HCT116 (cell line): ENCODE measurements at regions not wholly inside any gene's neighbourhood (a gene's known extent, or its start where the extent isn't known, plus 50 kb on each side); places are given as distances from the start of the nearest gene placed in this dataset.

Experiments
- CEBPB ChIP-seq: IDR thresholded peaks from 2 replicates; pipeline ENCODE4 v1.6.1; 2012; ENCODE audit warnings: low read depth
- CTCF ChIP-seq, 3 experiments: fragments of 200-600 bp in 1 of 3; sonication (generic) in 1 of 3; IDR thresholded peaks in 2 of 3; conservative IDR thresholded peaks in 1 of 3; 2 replicates each; pipeline ENCODE4 v1.5.1; 2012 to 2017; ENCODE audit warnings: low read depth in 2 of 3, low read length in 2 of 3, antibody characterized with exemption in 1 of 3, borderline replicate concordance in 1 of 3, control low read depth in 1 of 3, mild to moderate bottlenecking in 1 of 3, mixed read lengths in 1 of 3, mixed run types in 1 of 3, moderate library complexity in 1 of 3; ENCODE audit not compliant: insufficient read depth in 1 of 3
- EZH2 ChIP-seq: fragments of 200-600 bp; sonication (generic); IDR thresholded peaks from 2 replicates; pipeline ENCODE4 v1.6.1; 2017; ENCODE audit warnings: antibody characterized with exemption, mixed run types
- EZH2phosphoT487 ChIP-seq: fragments of 200-600 bp; IDR thresholded peaks from 2 replicates; pipeline ENCODE4 v1.6.1; 2018; ENCODE audit warnings: antibody characterized with exemption, borderline replicate concordance
- JUND ChIP-seq: IDR thresholded peaks from 2 replicates; pipeline ENCODE4 v1.6.1; 2012
- MAX ChIP-seq: IDR thresholded peaks from 2 replicates; pipeline ENCODE4 v1.6.1; 2012
- POLR2A ChIP-seq: IDR thresholded peaks from 2 replicates; pipeline ENCODE4 v1.7.0; 2011; ENCODE audit warnings: borderline replicate concordance; ENCODE audit not compliant: insufficient read depth, insufficient read length; ENCODE audit errors: extremely low read depth
- RAD21 ChIP-seq: IDR thresholded peaks from 2 replicates; pipeline ENCODE4 v1.6.1; 2012; ENCODE audit warnings: low read depth, mild to moderate bottlenecking
- SIN3A ChIP-seq: IDR thresholded peaks from 2 replicates; pipeline ENCODE4 v1.6.1; 2012; ENCODE audit warnings: low read depth
- ZNF274 ChIP-seq: fragments of 200-500 bp; sonication (Bioruptor generic); IDR thresholded peaks from 2 replicates; pipeline ENCODE4 v1.6.1; 2014; ENCODE audit warnings: mild to moderate bottlenecking, low read depth, low read length, inconsistent platforms

DNA sequence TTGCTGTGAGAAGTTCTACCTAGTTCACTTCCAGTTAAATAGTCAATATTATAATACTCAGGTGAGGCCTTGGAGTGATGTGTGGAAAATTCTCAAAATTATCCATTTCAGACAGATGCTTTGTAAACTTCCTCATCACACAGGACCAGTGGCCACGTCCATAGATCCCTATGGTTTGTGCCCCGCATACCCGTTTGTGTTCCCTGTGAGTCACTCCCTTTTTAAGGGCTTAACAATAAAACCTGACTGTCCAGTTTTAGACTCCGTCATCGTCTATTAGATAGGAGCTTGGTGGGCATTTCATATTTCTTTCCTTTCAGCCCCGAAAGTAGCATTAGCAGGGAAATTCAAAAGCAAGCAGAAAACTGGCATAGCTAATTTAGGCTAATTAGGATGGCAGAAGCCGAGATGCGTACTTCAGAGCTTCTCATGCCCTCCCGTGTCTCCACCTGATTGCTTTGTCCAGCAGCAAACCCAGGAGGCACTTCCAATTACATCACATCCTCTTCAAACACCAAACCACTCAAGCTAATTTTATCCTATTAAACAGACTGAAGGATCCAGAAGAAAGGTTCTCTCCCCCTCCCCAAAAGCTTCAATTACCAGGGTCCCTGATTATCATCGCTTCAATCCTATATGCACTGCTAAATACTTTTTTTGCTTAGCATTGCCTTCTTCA, 186.6 kb upstream of the OTX2 start:
- TF ChIP-seq CTCF (IDR thresholded peaks at IDR 0.05 in 2 of 3, conservative IDR thresholded peaks at IDR 0.05 in 1 of 3; ENCODE audit: borderline replicate concordance in 1 of 3, insufficient read depth in 1 of 3, low read depth in 2 of 3, low read length in 2 of 3) = no peak
- TF ChIP-seq MAX = no peak
- TF ChIP-seq EZH2 = no peak
- TF ChIP-seq JUND = peak; percentile 42; the same call in 1 of the 2 replicates
- TF ChIP-seq POLR2A = no peak
- no peak for TF ChIP-seq CEBPB
- no peak for TF ChIP-seq RAD21
- TF ChIP-seq SIN3A = no peak
- no peak for TF ChIP-seq ZNF274
- TF ChIP-seq EZH2phosphoT487 = no peak
